CD4-positive, alpha-beta T cell treated with Interleukin-17A for 1 hour (primary cell): ENCODE measurements at regions not wholly inside any gene's neighbourhood (a gene's known extent, or its start where the extent isn't known, plus 50 kb on each side); places are given as distances from the start of the nearest gene placed in this dataset.
"Not testable (repeated sequence)": the region's sequence is repeated elsewhere in the genome, so short reads cannot be mapped to it uniquely, and the experiment has no call there.

Experiments
- DNase-seq: peaks from one replicate; pipeline ENCODE4 v3.0.0-alpha.2; 2020

GRCh38 chr2:12613137-12613835, 103.5 kb upstream of the TRIB2 start:
- no peak for DNase-seq

GRCh38 chr2:12615509-12615908, 101.2 kb upstream of the TRIB2 start:
- DNase-seq = no peak

- no peak for DNase-seq
Measured at GRCh38 chr2:12616456-12617156, 100.1 kb upstream of the TRIB2 start.

GRCh38 chr2:12617366-12617765, 99.4 kb upstream of the TRIB2 start:
- no peak for DNase-seq

GRCh38 chr2:12617853-12618252, 98.9 kb upstream of the TRIB2 start:
- DNase-seq = no peak

GRCh38 chr2:12618576-12618975, 98.2 kb upstream of the TRIB2 start:
- no peak for DNase-seq

- no peak for DNase-seq
Measured at GRCh38 chr2:12619975-12620374, 96.8 kb upstream of the TRIB2 start.

- DNase-seq = no peak
Measured at GRCh38 chr2:12620759-12621158, 96.0 kb upstream of the TRIB2 start.

- DNase-seq = no peak
Measured at GRCh38 chr2:12623051-12623450, 93.7 kb upstream of the TRIB2 start.

GRCh38 chr2:12624384-12624783, 92.4 kb upstream of the TRIB2 start:
- DNase-seq = no peak

- no peak for DNase-seq
Measured at GRCh38 chr2:12624905-12625598, 91.7 kb upstream of the TRIB2 start.

GRCh38 chr2:12628541-12628940, 88.2 kb upstream of the TRIB2 start:
- not testable (repeated sequence) for DNase-seq

- DNase-seq = no peak
Measured at GRCh38 chr2:12636837-12637581, 79.7 kb upstream of the TRIB2 start.

- DNase-seq = no peak
Measured at GRCh38 chr2:12637754-12638153, 79.0 kb upstream of the TRIB2 start.

GRCh38 chr2:12641441-12641840, 75.3 kb upstream of the TRIB2 start:
- DNase-seq = no peak

GRCh38 chr2:12642332-12642731, 74.4 kb upstream of the TRIB2 start:
- DNase-seq = no peak

- no peak for DNase-seq
Measured at GRCh38 chr2:12642859-12643258, 73.9 kb upstream of the TRIB2 start.

- no peak for DNase-seq
Measured at GRCh38 chr2:12649602-12650400, 66.9 kb upstream of the TRIB2 start.

GRCh38 chr2:12651641-12652040, 65.1 kb upstream of the TRIB2 start:
- DNase-seq = no peak

GRCh38 chr2:12652723-12653122, 64.0 kb upstream of the TRIB2 start:
- DNase-seq = no peak

GRCh38 chr2:12657560-12657959, 59.2 kb upstream of the TRIB2 start:
- no peak for DNase-seq

- DNase-seq = no peak
Measured at GRCh38 chr2:12658310-12658945, 58.3 kb upstream of the TRIB2 start.
